NCI-H1694 treated with DMSO at 0.1 percent for 48 hours (cell line): ENCODE measurements at regions not wholly inside any gene's neighbourhood (a gene's known extent, or its start where the extent isn't known, plus 50 kb on each side); places are given as distances from the start of the nearest gene placed in this dataset.
"Not testable (repeated sequence)": the region's sequence is repeated elsewhere in the genome, so short reads cannot be mapped to it uniquely, and the experiment has no call there.

Experiments used
- DNase-seq: peaks from one replicate; lab custom pipeline; 2025; lab: John Stamatoyannopoulos, UW

GRCh38 chr4:152193059-152193458, 342.8 kb downstream of the FBXW7 start:
- no peak for DNase-seq

DNA sequence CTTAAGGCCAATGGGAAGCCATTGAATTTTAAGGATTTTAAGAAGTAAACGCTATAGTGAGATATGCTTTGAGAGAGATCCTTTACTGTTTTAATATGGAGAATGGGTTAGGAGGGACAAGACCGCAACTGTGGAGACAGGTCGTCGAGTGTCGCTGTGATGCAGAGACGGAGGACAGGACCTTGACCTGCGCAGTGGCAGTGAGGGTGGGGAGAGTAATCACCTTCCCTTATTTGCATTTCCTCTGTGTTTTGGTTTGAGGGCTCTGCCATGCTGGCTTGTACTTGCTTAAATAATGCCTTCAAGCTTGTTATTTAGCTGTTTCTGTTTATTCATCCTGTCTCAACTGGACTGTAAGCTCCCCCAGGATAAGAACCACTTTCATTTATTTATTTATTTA, 345.0 kb downstream of the FBXW7 start:
- DNase-seq: no peak

DNA sequence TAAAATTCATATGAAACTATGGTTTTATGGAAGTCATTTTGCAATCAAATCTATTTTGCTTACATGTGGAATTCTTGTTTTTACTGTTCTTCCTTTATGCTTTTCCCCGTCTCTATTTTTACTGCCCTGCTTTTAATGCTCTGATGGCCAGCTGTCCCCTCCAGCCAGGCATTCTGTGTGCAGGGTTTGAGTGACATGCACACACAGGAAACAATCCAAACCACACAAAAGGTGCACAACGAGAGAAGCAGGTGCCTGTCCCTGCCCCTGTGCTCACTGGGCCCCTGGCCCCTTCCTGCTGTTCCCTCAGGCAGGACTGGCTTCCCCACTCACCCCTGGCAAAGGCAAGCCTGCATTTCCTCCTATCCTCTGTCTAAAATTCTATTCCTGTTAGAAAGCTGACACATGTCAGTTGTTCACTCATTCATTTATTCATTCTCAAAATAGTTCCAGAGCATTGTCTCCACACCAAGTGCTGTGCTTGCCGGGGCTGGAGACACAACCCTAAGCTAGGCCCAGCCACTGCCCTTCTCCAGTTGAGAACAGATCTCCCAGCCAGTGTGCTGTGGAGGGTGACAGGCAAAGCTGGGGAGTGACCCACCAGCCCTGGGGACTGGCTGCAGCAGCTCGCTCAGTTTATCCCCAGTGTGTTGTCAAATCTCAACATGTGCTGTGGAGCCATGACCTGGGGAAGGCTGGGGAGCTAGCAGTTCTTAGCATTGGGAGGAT, 346.3 kb downstream of the FBXW7 start:
- no peak for DNase-seq

- DNase-seq: no peak
Observed at GRCh38 chr4:152188801-152189200, 347.1 kb downstream of the FBXW7 start.

- no peak for DNase-seq
Observed at GRCh38 chr4:152187693-152188092, 348.2 kb downstream of the FBXW7 start.

DNA sequence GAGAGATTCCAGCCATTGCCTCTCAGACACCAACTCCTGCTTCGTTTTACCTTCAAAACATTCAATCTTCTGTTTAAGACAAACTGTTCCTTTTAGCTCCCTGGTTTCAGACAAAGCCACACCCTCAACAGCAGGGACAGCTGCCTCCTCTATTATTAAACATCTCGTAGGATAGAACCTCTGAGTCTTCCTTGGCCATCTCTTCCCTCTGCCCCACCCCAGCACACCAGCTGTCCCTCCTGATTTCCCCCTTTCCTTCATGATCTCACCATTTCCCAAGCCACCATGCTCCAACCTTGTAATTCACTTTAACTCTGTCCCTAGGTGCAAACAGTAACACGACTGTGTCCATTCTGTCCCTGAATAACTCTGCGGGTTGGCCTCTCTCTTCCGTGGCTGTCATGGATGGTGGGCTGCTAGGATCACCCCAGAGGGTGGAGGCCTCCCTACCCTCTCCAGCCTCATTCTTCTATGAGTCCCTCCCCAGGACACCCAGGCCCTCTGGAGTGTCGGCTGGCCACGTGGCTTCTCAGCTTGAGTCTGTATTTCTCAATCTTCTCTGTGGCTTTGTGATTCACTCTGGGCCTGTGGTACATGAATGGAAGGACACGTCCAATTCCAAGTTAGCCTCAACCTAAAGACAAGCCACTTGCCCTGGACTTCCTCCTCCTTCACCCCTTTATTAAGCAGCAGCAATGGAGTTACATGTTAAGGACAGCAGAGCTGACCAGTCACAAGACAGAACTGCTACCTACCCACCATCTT, 349.9 kb downstream of the FBXW7 start:
- no peak for DNase-seq

DNA sequence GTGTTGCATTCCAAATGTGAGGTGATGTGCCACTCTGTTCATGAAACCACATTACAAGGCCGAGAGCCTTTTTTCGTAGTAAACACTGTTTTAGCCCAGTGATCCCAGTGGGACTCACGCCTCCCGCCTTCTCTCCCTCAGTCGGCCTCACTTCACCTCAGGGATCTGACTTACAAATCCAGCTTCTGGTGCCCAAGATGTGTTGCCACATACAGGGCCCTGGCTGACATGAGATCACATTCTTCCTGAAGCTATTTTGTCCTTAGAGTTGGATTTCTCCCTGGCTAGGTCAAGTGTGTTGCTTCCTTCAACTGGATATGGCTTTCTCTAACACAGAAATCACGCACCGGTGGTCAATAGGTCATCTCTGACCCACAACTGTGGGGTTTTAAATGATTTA, 354.7 kb downstream of the FBXW7 start:
- no peak for DNase-seq

DNA sequence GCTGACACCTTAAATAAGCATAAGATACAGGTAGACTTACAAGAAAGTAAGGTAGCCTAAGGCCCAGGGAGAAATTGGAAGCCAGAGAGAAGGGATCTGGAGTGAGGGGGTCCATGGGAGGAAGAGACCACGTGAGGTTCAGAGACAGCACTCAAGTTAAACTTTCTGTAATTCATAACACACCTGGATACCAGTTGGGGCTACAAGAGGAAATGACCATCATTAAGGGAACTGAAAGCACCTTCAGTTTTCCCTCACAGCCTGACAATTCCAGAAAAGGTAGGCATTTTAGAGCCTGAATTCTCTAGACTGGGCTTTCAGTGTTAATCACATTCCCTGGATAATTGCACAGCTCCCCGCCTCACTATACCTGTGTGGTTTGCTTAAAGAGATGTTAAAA, 355.5 kb downstream of the FBXW7 start:
- DNase-seq: no peak

DNA sequence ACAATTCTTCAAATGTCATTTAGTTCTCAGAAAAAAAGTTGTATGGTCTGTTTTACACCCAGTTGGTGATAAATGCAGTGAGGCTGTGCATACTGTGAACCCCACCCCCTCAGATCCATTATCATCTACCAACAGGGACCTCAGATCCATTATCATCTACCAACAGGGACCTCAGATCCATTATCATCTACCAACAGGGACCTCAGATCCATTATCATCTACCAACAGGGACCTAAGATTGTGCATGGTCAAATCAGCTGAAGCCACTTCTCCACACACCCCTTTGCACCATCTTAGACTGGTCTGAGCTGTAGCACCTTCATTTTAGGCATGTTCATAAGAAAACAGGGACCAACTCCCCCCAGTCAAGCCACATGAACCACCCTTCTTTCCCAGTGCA, 358.4 kb downstream of the FBXW7 start:
- DNase-seq: not testable (repeated sequence)

GRCh38 chr4:152176627-152177214, 359.2 kb downstream of the FBXW7 start:
- no peak for DNase-seq

DNA sequence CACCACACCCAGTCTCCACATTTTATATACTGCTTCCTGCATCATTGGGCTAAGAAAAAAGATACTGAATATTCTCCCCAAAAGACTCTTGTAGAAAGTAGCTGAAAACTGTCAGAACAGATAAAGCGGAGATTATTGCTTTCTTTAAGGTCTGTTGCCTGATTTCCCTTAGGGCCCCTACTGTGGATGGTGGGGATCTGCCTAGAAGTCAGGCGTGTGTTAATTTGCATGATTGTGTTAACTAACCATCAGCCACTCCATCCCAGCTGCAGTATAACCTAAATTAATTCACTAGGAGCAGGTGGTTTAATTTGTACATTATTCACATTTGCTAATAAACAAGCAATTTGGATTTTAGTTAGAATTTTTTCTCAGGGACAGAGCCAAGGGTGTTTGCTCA, 360.3 kb downstream of the FBXW7 start:
- no peak for DNase-seq

GRCh38 chr4:152172146-152172545, 363.7 kb downstream of the FBXW7 start:
- no peak for DNase-seq

GRCh38 chr4:152171556-152171955, 364.3 kb downstream of the FBXW7 start:
- DNase-seq: no peak

GRCh38 chr4:152169683-152170082, 366.2 kb downstream of the FBXW7 start:
- DNase-seq: no peak

DNA sequence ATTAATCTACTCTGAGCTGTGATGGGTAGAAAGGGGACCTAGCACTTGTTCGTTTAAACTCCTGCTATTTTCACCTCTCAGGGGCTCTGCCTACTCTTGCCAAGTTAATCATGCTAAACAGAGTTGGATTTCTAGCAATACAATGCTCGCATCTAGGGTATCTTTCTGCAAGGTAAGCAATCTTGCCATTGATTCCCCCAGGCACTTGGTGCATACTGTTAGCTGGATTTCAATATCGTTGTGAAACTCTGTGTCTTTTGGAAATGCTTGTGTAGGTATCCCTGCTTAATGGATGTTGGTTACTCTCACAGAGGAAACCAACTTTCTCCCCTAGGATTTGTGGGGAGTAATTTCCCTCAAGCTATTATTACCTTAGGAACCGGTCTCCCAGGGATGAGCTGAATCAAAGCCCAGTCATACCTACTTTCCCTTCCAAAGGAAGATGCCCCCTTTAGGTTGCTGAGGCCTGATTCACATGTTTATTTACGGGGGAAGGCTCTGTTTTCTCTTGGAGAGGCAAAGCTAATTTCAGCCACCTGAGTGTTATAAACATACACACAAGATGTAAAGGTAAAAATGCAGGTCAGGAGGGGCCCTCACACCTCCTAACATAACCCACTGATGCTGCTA, 366.8 kb downstream of the FBXW7 start:
- DNase-seq: no peak

DNA sequence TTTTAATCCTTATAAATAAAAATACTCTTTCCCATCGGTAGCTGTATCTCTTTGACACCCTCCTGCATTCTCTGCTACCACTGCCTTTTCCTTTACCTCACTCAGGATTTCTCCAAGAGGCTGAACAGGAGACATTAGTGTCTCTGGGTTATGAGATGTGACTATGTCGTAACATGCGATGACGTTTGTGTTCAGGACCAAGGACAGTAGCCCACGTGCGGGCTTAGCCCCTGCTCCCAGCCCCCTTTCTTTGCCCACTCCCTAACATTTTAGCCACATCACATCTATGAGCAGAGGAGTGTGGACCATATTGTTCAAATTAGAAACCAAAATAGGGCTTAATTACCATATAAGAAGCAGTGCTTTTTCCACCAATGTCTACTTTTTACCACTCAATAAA, 369.3 kb downstream of the FBXW7 start:
- DNase-seq: no peak

GRCh38 chr4:152165846-152166245, 370.0 kb downstream of the FBXW7 start:
- no peak for DNase-seq

GRCh38 chr4:152165146-152165545, 370.7 kb downstream of the FBXW7 start:
- DNase-seq: no peak

DNA sequence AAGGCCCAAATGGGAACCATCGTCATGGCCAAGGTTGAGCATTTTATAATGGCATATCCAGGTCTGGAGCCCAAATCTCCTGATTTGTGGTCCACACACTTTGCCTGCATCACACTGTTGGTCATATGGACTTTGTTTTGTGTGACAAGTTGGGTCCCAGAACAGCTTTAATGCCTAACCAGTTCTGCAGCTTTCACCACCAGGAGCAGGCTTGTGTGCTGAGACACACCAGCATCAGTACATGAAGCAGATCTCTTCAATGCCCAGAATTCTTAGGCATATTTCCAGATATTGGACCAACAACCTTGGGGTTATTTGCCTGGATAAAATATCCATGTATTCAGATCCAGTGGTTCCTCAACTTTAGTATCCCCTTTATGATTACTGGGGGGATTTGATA, 371.3 kb downstream of the FBXW7 start:
- no peak for DNase-seq

GRCh38 chr4:152162331-152162697, 373.6 kb downstream of the FBXW7 start:
- DNase-seq: no peak

DNA sequence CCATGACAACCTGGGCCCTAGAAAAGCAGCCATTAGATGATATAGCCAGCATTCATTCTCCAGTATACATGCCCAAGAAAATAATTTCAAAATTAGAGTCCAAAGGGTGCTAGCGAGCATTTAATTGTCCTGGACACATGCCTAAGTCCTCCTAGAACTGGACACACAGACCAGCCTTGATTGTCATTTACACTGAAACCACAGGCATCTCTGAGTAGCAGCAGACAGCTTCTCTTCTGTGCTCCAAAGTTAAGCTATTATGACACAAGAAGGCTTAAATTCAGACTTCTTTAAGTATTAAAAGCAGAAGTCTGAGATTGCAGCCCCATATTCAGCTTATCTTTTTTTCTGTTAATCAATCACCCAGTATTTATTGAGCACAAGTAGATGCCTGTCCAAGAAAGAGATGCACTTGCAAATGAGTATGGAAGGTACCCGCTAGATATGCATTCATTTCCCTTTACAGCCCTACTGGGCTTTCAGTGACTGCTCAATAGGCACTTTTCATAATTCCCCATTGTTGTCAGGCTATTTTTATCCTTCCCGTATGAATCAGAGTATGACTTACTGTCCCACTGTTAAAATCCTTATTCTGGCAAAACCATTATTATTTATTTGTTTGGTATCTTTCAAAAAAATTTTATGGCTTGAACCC, 374.1 kb downstream of the FBXW7 start:
- DNase-seq: no peak

DNA sequence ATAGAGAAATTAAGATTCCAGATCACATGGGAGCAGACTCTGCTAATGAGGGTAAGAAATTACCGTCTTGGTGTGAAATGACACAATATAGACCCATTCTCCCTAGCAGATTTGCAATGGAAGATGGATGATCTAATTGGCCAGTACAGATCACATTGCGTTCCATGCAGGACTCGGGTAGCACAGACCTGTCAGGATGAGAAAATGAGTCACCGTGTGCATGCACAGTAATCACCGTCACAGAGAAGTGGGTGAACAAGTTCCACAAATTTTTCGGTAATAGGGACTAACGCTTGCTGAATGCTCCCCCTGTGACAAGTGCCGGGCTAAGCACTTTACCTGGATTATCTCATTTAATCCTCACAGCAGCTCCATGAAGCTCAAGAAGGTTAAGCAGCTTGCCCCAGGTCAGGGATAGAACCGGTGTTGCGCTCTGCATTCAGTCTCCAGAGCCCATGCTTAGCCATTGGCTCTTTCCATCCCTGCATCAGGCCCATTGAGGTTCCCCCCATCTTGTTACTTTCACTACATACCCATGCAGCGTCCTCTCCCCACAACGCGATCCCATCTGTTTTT, 375.6 kb downstream of the FBXW7 start:
- DNase-seq: no peak
